HG03196 (cell line): ENCODE measurements at regions not wholly inside any gene's neighbourhood (a gene's known extent, or its start where the extent isn't known, plus 50 kb on each side); places are given as distances from the start of the nearest gene placed in this dataset.

Experiments
- ATAC-seq: cut with Tn5 transposase; IDR thresholded peaks from one replicate; pipeline ENCODE4 v1.9.1; 2021; ENCODE audit not compliant: unreplicated experiment

- ATAC-seq: no peak
These were observed 407.7 kb upstream of the SALL3 start for GRCh38 chr18:78571831-78572347.

DNA sequence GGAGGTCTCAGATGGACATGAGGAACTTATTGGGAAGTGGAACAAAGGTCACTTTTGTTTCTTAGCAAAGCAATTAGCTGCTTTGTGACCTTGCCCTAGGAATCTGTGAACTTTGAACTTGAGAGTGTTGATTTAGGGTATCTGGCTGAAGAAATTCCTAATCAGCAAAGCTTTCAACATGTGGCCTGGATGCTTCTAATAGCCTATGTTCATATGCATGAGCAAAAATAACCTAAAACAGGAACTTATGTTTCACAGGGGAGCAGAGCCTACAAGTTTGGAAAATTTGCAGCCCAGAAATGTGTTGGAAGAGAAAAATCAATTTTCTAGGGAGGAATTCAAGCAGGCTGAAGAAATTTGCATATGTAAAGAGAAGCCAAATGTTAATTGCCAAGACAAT, 405.8 kb upstream of the SALL3 start:
- ATAC-seq: no peak

- ATAC-seq: no peak
These were observed 402.7 kb upstream of the SALL3 start for GRCh38 chr18:78576967-78577366.

GRCh38 chr18:78579449-78579848, 400.2 kb upstream of the SALL3 start:
- ATAC-seq: no peak

GRCh38 chr18:78579854-78580577, 399.6 kb upstream of the SALL3 start:
- ATAC-seq: no peak

GRCh38 chr18:78580835-78581339, 398.7 kb upstream of the SALL3 start:
- no peak for ATAC-seq

- ATAC-seq: no peak
These were observed 397.4 kb upstream of the SALL3 start for GRCh38 chr18:78582181-78582709.

DNA sequence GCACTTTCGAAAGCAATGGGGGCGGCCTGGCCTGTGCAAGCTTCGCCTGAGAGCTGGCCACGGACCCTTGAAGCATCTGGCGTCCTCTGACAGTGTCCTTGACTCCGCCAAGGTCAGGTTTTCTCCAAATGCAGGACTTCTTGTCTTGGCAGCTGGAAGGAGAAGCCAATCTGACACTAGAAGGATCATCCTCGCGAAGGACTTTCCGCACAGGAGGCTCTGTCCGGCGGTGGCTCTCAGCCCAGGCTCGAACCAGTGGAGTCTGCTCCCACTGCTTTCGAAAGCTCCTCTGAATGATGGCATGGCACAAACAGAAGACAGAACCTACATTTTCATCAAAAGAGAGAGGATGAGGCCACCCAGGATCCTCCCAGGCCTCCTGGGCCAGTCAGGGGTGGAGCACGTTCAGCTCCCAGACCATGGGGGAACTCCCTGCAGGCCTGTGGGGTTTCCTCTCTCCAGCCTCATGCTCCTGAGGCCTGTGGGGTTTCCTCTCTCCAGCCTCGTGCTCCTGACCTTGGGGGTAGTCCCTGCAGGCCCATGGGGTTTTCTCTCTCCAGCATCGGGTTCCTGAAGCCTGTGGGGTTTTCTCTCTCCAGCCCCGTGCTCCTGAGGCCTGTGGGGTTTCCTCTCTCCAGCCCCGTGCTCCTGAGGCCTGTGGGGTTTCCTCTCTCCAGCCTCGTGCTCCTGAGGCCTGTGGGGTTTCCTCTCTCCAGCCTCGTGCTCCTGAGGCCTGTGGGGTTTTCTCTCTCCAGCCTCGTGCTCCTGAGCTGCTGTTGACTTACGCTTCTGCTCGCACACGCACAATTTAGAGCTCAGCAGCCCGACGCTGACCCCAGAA, 396.5 kb upstream of the SALL3 start:
- ATAC-seq: no peak

DNA sequence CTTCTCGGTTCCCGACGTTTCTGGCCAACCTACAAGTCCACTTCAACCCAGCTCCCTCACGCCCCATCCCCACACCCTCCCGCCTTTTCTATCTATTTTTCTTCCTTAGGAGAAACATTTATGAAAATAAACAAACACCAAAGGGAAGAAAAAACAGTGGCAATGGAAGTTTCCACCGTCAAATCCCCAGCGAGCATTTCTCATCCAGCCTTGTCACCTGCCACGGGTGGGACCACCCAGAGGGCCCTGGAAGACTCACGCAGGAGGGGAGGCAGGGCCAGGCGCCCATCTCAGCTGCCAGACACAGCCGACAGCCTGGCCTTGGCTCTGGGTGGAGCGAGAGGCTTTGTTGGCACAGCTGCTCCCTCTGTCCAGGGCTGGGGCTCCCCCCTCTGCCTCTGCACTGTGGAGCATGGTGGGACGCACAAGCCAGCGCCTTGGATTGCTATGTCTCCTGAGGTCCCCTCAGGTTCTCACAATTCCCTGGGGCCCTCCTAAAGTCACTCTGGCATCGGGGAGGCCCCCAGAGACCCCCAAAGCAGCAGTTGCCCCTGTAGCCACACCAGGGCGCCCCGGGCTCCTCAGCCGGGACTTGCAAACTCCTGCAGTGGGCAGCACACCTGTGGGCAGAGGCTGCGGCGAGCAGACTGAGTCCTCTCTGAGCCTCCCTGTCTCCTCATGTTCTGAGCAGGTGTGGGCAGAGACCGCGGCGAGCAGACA, 395.7 kb upstream of the SALL3 start:
- ATAC-seq: no peak

DNA sequence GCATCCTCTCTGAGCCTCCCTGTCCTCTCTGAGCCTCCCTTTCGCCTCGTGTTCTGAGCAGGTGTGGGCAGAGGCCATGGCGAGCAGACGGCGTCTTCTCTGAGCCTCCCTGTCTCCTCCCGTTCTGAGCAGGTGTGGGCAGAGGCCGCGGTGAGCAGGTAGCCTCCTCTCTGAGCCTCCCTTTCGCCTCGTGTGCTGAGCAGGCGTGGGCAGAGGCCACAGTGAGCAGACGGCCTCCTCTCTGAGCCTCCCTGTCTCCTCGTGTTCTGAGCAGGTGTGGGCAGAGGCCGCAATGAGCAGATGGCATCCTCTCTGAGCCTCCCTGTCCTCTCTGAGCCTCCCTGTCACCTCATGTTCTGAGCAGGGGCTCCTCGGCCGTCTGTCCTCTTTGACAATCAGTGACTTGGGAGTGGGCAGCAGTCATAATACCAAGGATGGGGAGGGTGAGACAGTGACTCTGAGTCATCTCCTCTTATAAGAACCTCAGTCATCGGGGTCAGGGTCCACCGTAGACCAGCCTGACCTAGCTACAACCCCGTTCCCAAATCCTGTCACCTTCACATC, 395.1 kb upstream of the SALL3 start:
- no peak for ATAC-seq

- no peak for ATAC-seq
These were observed 393.0 kb upstream of the SALL3 start for GRCh38 chr18:78586586-78586985.

DNA sequence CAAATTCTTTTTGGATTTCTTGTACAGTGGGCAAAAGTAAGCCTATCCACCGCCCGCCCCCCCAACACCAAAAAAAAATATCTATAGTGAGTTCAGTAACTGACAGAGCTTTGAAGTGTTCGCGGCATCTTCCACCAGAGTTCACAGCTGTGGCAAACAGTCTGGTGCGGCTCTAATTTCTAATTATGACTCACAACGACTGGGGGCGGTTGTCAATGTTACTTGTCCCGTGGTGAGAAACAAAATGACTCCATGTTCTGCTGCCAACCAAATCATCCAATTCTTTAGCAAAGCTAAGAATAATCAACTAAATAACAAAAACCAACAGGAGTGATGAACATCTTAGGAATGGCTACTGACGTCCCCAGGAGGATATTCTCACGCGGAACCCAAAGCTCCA, 392.5 kb upstream of the SALL3 start:
- no peak for ATAC-seq

DNA sequence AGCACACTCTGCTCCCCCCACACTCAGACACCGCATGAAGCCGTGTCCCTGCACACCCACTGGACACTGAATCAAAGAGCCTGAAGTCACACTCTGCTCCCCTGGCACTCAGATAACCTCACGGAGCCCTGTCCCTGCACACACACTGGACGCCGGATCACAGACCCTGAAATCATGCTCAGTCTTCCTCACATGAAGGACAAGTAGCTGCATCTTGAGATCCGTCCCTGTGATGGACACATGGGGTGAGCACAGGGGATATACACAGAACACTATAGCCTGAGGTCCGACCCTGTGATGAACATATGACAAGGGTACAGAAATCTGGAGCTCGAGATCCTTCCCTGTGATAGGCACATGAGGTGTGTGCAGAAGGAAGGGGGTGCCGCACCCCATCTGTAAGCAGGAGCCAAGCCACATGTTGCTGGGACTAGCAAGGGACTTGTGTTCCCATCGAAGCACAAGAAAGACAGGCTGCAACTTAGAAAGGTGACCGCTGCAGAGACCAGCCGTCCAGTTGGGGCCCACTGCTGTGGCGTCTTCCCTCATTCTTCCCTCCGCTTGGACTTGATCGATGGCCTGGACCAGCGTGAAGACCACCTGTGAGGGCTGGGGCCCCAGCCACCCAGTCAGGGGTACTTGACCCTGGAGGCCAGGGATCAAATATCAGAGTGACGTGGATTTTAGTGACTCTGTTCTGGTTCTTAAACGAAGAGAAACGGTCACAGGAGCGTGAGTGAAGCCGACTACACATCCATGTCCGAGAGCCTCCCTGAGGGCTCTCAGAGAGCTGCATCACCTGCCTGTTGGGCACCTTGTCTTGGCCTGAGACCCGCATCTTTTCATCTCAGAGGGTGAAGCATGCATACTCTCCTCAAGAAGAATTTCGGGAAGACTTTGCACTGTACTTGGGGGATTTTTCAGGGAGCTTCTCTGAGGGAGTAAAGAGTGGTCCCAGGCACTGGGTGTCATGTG, 391.7 kb upstream of the SALL3 start:
- ATAC-seq: no peak

GRCh38 chr18:78589916-78590437, 389.6 kb upstream of the SALL3 start:
- ATAC-seq: no peak

DNA sequence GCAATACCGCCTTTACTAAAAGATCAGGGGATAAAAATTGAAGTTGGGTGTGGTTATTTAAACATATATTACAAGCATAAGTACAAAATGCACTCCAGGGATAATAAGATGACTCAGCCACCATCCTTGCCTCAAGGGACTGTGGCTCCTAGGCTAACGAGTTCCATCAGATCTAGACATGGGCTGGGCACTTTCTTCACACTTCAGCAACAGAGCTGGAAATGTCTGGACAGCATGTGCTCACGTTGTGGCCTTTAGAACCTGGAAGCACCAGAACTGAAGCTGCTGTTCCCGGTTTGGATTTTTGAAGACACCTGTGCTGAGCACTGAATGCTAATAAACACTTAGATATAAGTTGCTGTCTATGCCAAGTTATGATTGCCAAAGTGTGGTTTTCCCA, 384.2 kb upstream of the SALL3 start:
- no peak for ATAC-seq

DNA sequence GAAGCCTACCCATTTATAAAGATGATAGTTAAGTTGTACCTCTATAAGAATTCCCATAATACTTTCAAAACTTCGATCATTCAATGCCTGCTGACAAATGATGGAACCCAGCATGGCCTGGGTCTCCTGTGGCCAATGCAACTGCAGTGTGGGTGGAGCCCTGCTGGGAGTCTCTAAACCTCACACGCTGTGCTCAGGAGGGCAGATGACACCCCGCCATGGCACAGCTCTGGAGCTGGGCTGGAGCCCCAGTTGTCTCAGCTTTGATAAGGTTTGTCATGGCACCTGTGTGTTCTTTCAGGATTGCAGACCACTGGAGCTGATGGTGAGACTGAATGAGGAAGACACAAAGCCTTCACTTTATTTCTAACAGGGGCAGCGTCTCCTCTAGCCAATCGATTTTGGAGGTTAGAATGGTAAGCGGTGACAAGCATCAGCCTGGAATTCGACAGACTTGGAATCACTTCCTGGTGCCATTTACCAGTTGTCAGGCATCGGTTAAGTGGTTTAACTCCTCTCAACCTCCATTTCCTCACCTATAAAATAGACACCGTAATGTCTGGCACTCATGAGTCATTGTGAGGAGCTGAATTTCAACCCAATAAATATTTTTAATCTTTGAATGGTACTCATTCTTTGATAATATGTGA, 383.6 kb upstream of the SALL3 start:
- no peak for ATAC-seq

DNA sequence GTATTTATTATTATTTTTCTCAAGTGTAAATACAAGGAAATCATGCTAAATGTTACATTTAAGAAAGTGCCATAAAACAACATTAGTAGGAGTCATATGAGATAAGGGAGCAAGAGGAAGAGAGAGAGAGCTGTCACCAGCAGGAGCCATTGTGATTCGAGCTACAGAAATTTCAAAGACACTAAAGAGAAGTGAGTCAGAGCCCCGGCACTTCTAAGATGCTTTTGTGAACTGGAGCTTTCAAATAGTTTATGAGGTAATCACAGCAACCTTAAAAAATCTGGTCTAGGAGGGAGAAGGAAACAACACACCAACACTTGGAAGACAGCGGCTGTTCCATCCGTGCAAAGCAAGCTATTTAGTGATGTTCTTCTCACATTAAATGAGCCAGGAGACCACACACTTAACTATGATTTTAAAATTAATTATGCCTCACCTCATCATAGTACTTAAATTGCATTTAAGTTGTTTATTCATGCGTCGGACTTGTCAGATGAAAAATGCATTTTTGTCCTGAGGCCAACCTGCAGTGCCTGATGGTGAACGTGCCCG, 382.7 kb upstream of the SALL3 start:
- no peak for ATAC-seq

DNA sequence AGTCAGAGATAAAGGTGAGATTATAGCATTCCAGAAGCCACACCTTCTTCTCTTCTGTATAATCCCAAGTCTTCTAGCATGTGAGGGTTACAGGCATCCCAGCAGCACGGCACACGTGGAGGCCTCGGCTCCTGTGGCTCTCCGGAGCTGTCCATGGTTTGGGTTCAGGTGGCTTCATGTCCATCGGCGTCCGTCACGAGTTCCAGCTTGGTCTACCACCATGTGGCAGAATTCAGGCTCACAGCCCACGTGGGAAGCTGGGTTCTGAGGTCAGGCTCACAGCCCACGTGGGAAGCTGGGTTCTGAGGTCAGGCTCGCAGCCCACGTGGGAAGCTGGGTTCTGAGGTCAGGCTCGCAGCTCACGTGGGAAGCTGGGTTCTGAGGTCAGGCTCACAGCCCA, 378.3 kb upstream of the SALL3 start:
- no peak for ATAC-seq

- no peak for ATAC-seq
These were observed 377.7 kb upstream of the SALL3 start for GRCh38 chr18:78601923-78602322.
